ENCODE measurements at regions not wholly inside any gene's neighbourhood (a gene's known extent, or its start where the extent isn't known, plus 50 kb on each side); places are given as distances from the start of the nearest gene placed in this dataset.

DNA sequence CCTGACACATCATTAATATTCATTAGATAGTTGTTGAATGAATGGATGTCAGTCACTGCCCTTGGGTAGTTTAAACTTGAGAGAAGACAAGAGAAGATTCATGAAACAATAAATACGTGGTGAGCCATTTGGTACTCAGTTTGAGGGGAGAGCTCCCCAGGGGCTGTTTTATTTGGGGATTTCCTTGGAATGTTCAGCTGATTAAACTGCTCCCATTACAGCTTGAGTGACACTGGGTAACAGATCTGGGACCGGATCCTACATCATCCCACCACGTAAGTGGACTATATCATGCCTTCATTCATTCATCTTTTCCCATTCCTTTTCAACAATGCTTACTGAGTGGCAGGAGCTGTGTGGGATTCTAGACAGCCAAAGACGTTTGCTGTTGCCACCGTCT is 162.0 kb downstream of the FAT3 start:
- no peak for DNase-seq

DNA sequence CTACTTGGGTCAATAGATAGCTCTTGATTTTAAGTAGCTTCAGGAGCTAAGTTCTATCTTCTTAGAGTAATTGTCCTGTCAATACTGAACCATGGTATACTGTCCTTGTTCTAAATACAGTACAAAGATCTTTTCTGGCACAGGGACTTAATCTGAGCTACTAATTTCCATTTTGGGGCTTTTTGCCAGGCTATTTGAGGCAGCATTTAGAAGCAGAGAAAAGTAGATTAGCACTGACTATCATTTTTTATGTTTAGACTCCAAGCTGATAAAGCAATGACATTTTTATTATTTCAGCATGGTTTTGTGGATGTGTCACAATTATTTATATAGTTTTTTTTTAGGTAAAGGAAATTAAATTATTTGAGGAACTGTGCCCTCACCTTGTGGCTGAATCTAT is 163.2 kb downstream of the FAT3 start:
- DNase-seq: no peak

DNA sequence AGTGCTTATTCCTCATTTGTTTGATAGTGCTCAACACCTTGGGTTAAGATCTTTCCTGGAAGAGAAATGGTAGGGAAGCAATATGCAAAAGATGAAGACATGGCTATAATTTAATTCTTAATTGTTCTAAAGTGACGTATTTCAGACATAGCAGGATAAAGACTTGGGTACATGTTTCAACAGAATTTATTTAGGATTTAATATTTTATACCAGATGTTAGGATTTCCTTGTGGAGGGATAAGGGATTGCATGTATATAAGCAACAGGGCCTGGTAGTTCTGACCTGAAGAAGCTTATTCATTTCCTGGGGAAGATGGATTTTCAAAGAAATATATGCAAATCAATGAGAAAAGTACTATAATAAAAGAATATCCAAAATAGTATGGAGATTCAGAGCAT is 163.8 kb downstream of the FAT3 start:
- DNase-seq: no peak

DNA sequence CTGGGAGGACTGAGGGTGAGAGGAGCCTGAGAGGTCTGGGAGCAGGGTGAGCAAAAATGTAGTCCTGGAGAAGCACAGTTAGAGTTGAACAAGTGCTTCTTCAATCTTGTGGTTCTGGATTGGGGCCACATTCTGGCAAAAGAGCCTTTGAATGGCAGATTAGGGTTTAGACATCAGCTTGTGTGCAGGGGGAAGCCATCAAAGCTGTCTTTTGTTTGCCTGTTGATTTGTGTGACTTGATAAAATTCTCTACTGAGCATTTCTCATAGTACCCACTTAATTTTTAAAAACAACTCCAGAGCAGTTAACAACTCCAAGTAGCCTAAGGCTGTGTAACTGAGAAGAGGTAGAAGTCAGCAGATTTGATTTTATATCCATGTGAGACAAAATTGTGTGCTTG is 166.2 kb downstream of the FAT3 start:
- no peak for DNase-seq

DNA sequence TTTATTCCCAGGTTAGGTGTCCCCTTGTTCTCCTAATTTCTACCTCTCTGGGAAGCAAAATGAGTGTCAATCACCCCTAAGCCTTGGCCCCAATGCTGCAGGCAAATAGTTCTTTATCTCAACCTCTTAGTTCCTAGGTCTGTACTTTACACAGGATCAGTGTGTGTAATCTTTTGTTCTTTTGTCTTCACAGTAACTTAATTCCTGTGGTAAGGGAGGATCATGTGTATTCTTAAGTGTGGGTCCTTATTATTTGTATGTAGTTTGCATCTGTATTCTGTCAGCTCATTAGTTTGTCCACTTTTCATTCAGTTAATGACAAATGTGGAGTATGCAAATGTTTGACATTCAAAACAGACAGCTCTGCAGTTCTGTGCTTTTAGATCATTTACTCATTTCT is 166.7 kb downstream of the FAT3 start:
- DNase-seq: no peak

DNA sequence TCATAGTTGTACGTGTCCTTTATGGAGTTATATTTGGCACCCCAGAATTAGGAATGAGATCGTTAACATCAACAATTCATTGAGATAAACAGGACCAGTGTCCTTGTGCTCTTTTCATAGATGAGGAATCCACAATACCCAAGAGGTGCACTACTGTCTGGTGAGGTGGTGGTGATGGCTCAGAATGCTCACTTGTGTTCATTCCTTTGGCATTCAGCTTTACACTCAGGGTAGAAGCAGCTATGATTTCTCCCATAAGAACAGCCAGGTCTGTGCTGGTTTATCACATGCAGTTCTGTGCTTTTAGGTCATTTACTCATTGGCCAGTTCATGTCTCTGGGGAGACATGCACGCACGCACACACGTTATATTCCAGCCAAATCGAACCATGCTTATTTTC is 167.2 kb downstream of the FAT3 start:
- DNase-seq: no peak

DNA sequence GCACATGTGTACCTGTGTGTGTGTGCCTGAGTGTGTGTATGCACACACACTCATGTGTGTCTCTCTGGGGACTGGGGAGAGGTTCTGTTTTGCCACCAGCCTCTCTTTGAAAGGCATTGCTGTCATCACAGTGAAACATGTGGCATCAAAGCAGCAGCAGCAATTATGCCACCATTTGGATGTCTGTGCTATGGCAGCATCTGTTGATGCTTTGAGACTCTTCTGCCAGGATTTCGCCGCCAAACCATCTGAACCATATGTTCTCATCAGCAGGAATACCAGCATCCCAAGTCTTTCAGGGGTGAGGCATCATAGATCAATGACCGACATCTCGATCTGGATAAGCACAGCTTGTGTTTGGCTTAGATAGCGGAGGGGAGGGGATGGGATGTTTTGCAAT is 168.6 kb downstream of the FAT3 start:
- DNase-seq: no peak

DNA sequence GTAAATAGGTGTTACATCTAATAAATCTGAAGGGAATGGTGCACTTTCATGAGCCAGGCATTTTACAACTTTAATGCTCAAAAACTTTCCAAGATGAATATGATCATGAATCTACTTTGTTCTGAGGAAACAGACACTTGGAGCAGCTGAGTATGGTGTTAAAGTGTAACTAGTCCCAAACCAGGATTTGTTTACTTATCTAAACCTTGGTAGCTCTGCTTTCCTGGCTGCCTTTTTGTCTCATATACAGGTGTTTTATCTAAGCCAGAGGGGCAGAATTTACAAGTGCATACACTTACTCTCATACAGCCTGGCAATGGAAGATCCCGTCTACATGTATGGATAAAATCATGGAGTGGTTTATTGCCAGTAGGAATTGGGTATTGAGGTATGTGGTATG is 171.5 kb downstream of the FAT3 start:
- no peak for DNase-seq

DNA sequence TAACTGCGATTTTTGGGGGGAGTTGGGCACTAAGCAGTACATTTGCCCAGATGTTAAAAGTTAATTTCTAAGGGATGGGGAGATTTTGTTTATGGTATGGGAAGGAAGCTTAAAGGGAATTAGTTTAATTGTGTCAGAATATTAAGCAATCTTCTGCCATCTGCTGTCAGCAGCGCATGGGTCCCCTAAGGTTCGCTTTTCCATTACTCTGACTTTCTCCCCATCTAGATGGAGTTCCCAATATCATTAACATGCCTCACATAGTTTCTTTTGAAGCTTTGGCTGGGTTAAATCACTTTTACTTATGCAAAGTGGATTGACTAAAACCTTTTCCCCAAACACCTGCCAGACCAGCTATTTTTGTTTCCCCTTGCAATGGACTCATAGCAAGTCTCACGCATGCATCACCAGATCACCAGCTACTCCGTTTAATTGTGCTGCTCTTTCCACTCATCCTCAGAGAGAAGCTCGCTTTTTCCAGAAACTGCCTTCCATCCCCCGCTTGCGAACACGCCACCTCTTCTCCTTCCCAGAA is 172.7 kb downstream of the FAT3 start:
- DNase-seq: no peak

DNA sequence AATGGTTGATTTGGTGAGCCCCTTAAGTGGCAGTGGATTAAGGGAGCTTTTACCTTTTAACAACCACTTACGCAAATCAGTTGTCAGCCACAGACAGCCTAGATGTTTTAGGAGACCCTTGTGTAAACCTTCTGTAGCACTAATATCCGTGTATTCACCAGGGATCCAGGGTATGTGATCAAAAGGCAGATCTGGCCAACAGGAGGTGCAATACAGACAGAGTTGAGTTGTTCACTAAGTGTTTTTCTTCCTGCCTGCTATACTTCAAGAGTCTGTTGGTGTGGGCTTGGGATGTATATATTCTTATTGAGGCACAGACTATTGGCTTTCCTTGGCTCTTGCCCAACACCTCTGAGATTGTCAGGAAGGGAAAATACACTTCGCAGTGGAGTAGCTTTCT is 175.1 kb downstream of the FAT3 start:
- no peak for DNase-seq

DNA sequence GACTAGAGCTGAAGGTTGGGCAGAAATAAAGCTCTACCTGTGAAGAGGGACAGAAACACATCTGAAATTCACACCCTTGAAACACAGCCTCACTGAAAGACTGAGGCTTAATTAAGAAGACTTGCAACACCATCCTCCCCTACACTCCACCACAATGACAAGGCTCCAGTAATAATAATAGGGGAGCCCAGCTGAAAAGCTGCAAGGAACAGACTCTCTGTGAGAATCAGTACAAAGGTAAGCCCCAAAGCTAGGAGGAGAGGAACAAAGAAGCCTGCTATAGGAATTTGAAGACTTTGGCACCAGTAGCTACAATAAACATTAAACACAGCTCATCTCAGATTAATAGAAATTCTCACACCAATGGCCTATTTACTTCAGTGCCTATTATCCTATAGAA is 176.9 kb downstream of the FAT3 start:
- DNase-seq: no peak

DNA sequence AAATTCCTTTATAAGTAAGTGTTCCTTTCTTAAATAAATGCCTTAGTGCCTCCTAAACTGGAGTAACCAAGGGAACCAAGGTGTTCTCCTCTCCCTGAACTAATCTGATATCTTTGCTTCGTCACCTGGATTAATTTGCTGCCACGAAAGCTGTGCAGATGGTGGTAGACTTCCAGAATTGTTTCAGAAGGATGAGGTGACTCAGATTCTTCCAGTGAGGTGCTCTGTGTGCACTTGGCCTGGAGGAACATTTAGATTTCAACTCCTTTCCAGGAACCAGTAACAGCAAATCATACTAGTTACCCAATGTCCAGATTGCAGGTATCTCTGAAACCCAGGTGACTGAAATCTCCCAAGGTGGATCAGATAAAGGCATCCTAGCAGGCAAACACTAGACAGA is 181.9 kb downstream of the FAT3 start:
- no peak for DNase-seq

DNA sequence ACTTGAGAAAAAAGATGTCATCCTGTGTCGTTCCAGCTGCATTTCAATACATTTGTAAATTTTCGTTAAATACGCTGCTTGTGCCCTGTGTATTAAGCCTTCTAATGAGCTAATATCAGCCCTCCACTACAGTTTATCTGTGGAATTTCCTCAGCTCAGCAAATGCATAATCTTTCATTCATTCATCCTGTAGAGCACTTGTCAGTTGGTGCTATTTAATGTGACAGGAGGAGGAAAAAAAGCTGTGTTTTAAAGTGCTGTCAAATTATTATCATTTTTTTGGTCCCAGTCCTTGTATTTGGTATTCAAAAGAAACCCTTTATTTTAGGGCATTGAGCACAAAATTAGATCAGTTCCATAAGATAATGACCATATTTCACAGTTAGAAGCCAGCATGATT is 184.7 kb downstream of the FAT3 start:
- DNase-seq: no peak

DNA sequence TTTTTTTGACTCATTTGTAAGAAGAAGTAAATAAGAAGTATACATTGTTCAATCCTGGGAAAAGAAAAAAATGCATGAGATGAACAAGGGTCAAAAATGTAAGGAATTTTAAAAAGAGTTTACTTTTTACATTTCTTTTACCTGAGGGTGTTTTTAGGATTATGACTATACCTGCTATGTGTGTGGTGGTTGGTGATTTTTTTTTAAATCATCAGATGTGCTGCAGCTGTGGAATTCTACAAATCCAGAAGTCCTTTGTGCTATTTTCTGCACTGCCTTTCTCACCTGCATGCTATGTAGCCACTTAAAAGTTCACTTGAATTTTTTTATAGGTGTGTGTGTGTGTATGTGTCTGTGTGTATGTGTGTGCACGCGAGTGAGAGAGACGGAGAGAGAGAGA is 185.3 kb downstream of the FAT3 start:
- no peak for DNase-seq

DNA sequence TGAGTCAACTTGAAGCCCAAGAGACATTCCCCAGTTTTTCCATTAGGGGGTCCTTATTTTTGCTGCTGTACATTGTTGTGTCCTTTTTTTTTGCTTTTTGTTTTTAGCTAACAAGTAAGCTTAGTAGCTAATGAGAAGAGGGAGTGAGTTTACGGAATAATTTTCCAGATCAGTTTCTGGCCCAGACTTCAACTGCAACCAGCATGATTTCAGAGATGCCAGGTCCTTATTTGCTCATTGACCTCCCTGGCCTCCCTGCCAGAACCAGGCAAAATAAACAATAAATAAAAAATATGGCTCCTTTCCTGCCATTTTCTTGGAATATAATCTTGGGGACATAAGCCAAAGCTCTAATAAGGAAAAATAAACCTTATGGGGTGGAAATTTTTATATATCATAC is 185.9 kb downstream of the FAT3 start:
- no peak for DNase-seq

DNA sequence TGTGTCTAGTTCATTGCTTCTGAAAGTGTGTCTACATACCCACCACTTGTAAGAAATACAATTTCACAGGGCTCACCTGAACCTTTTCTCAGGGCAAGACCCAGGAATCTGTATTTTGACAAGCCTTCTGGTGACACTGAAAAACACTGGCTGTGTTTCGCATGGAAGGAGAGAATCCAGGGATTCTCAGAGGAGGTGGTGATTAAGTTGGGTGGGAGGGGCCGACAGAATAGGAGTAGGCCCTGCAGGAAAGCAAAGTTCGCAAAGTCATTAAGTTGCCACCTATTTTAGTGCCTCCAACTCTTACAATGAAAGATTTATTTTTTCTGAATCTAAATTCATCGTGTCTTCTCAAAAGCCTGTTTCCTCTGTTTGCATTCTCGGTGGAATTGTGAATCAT is 186.8 kb downstream of the FAT3 start:
- DNase-seq: no peak

DNA sequence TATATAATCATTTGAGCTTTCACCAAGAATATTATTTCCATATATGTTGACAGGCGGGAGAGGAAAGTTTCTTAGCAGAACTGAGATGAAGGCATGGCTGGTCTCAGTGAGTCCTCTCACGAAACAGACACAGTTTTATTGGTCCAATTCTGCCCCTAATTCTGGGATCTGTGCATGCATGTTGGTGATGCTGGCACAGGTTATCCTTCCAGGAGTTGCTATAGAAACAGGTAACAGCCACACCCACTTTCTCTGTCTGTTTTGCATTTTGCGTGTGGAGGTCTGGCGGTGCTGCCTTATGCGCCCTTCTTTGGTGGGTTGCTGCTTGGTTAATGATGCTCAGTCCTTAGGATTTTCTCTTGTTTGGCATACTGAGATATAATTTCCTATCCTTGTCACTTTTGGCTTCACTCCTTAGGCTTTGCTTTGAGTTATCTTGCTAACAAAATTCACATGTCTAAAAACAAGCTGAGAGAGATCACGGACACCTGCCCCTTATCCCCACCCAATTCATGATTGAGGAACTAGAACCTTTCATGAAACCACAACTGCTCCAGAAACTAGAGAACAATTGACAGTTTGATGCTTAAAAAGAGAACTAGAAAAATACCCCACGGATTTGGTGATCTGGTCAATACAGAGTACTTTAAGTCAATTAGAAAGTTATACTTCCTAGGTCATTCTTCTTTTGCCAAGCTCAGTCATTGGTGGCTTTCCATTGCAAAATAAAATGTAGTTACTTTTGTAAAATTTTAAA is 189.3 kb downstream of the FAT3 start:
- no peak for DNase-seq

DNA sequence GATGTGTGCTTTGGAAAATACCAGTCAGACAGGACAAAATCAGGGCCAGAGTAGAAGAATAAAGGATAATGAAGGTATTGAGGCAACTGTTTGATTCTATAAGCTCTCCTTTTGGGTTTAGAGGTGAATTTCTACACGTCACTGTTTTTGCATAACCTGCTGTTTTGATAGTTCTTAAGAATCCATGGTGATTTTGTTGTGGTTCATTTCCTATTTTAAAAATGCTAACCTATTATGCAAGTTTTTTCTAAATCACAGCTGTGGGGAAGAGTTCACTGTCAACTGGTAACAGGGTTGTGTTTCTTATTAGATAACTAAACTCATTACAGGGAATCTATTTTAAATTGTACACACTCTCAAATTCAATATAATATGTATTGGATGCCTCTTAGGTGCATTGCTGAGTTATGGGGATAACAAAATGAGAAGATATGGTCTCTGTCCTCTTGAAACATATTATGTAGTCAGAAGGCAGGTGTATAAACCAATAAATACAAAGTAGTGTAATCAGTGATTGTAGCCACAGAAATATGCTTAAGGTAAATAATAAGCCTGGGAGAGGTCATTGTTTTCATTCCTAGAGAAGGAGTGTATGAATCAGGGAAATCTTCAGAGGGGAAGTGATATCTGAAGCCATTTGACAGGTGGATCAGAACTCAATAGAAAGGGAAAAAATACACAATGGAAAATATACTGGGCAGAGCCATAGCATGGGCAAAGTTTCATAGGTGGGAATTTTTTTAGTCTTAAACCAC is 192.5 kb downstream of the FAT3 start:
- DNase-seq: no peak

DNA sequence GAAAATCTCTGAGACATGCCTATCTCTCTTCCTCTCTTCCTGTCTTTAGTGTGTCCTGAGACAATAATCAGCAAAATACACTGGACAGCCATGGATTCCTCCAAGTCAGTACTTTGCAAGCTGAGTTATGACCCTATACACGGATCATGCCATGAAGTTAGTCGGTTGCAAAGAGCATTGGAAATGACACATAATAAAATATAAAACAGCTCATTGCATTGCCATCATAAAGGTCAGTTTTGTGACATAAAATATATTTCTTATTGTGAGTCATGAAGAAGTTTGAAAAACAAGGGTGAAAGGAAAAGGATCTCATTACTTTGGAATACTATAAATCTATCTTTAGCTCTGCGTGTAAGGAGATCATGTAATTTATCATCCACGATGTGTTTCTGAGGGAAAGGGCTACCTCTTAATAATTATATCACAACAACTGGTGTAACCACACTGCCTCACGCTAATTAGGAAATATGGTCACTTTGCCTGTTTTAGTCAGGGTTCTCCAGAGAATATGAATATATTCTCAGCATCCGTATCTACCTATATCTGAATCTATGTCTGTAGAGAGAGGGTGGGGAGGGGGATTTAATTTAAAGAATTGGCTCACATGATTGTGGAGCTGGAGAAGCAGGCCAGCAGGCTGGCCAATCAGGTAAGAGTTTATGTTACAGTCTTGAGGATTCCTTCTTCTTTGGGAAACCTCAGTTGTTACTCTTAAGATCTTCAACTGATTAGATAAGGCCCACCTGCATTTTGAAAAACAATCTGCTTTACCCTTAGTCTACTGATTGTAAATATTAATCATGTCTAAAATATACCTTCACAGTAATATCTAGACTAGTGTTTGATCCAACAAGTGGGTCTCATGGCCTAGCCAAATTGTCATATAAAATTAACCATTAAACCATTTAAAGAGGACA is 198.8 kb downstream of the FAT3 start:
- no peak for DNase-seq

DNA sequence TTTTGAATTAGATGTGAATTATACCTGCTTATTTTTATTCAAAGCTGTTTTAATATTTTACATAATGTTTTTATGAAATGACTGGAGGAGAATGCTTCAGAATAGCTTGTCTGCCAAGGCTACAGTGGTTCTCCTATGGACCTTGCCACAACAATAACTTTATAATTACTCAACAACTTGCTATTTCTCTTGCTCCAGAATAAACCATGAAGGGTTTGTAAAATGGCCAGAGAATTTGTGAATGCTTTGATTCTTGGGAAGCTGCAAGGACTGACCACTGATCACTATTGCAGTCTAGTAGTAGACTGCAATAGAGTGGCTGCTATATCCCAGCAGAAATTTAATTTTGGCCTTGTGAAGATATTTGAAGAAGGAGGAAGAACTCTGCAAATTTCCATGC is 199.7 kb downstream of the FAT3 start:
- no peak for DNase-seq

DNA sequence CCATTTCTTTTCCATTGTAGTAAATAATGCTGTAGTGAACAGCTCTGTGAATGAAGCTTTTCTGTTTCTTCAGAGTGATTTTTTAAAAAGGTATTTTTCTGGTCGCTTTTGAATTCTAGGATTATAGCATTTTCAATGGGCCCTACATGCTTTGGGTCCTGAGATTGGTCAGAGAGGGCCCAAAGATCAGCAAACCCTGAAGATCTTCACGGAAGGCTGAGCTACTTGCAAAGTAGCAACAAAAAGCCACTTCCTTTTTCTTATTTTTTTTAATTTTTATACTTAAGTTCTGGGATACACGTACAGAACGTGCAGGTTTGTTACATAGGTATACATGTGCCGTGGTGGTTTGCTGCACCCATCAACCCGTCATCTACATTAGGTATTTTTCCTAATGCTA is 200.5 kb downstream of the FAT3 start:
- DNase-seq: no peak

DNA sequence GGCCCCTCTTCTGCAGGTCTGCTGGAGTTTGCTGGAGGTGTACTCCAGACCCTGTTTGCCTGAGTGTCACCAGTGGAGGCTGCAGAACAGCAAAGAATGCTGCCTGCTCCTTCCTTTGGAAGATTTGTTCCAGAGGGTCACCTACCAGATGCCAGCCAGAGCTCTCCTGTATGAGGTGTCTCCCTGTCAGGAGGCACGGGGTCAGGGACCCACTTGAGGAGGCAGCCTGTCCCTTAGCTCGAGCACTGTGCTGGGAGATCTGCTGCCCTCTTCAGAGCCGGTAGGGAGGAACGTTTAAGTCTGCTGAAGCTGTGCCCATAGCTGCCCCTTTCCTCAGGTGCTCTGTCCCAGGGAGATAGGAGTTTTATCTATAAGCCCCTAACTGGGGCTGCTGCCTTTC is 207.9 kb downstream of the FAT3 start:
- DNase-seq: no peak
